HG03045 (cell line): ENCODE measurements at regions not wholly inside any gene's neighbourhood (a gene's known extent, or its start where the extent isn't known, plus 50 kb on each side); places are given as distances from the start of the nearest gene placed in this dataset.
"Not testable (repeated sequence)": the region's sequence is repeated elsewhere in the genome, so short reads cannot be mapped to it uniquely, and the experiment has no call there.

Experiments
- ATAC-seq: cut with Tn5 transposase; IDR thresholded peaks from one replicate; pipeline ENCODE4 v1.9.1; 2021; ENCODE audit warnings: mild to moderate bottlenecking, moderate library complexity; ENCODE audit not compliant: unreplicated experiment

DNA sequence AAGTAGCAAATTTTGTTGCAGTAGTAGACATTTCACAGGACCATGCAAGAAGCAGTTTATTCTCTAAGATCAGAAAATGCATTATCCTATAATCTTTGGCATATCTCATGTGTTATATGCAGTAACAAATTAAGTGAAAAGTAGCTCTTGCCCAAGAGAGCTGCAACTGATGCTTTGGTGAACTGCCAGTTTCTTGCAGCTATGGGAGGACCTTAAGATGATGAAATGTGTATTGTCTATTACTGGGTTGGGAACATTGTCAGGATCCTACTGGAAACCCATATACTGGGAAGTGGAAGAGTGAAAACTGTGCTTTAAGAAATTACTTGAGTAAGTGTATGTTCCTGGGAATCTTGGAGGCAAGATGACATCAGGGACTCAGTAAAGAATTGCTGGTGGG lies 238.8 kb downstream of the DACT1 start:
- ATAC-seq: no peak

DNA sequence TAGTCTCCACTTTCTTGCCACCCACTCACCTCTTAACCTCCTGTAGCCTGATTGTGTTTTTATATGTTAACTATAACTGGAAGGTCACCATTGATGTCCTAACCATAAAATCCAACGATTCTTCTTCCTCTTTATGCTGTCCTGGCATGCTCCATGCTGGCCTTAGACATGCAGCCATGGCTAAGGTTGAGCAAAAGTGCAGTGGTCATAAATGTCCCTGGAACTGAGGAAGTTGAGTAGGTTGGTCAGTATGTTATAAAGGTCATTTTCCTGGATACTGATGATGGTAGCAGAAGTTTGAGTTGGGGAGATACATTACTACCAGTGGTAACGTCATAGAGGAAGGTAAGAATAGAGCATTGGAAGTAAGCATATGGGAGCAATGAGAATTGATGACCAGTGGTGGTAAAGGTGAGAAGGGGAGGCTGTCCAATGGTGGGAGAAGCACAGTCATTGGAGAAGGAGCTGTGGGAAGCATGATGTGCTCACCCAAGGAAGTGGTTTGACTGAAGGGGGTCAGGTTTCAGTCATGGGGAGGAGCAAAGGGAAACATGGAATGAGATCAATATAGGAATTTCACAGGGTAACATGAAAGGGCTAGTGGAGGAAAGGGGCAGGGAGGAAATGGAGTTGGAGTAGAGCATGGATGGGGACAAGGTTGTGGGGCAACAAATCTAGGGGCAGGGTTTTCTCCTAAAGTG lies 240.8 kb downstream of the DACT1 start:
- no peak for ATAC-seq

DNA sequence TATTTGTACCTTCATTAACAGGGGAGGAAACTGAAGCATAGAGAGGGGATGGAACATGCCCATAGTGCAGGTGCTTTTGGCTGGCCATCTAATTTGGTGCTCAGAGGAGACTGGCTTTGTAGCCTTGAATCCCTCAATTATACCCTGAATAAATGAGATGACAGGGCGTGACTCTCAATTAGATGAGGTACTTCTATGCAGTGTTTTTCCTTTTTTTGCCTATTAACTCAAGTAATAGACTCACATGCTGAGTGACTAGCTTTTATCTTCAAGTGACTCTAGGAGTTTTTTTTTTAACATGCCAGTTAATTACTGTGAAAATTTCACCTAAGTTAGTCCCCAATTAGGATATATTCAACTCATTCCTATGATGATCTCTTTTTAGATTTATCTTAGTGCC lies 243.7 kb downstream of the DACT1 start:
- no peak for ATAC-seq

- ATAC-seq: no peak
These were observed 244.8 kb downstream of the DACT1 start for GRCh38 chr14:58882577-58883018.

- ATAC-seq: no peak
These were observed 246.7 kb downstream of the DACT1 start for GRCh38 chr14:58884442-58884841.

- no peak for ATAC-seq
These were observed 250.2 kb downstream of the DACT1 start for GRCh38 chr14:58887931-58888330.

DNA sequence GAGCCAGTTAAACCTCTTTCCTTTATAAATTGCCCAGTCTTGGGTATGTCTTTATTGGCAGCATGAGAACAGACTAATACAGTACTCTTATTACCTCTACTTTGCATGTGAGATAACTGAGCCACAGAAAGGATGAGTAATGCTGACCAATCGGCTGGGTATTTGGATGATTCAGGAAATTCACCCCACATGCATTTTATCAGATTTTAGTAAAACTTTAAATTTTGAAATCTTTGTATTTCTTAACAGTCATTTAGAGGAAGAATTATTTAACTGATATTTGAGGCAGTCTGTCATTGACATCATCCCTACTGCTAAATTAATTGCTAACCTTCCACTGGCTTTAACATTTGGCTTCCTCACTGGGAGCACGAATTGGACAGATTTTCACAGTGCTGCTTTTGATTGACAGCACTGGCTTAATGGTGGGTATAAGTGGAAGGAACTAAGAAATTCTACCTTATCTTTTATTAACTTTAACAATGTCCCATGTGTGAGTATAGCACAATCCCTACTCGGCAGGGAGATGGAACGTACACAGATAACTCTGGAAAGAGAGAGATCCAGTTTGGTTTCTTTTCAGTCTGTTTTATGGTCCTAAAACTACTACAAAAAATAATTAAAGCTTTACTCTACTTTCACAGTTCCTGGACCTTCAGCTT lies 261.0 kb downstream of the DACT1 start:
- no peak for ATAC-seq

DNA sequence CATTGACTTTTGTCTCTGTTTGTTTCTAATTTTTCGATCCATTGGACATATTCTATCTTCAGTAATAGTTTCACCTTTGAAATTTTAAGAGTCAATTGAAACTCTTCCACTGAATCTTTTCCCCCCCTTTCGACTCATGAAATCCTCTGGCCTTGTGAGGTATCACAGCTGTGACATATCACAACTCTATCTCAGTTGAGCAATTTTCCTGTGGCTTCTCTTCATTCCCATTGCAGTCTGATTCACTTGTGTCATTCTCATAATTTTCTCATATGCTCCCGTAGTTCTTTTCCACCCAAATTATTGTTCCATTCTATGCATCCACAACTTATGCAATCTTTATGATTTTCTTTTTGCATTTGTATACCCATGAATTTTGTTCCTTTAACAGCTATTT lies 261.6 kb downstream of the DACT1 start:
- no peak for ATAC-seq

DNA sequence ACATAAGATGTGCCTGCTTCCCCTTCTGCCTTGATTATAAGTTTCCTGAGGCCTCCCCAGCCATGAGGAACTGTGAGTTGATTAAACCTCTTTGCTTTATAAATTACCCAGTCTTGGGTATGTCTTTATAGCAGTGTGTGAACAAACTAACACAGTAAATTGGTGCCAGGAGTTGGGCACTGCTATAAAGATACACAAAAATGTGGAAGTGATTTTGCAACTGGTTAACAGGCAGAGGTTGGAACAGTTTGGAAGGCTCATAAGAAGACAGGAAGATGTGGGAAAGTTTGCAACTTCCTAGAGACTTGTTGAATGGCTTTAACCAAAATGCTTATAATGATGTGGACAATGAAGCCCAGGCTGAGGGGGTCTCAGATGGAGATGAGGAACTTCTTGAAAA lies 264.1 kb downstream of the DACT1 start:
- no peak for ATAC-seq

- ATAC-seq: no peak
These were observed 267.0 kb downstream of the DACT1 start for GRCh38 chr14:58904776-58905175.

DNA sequence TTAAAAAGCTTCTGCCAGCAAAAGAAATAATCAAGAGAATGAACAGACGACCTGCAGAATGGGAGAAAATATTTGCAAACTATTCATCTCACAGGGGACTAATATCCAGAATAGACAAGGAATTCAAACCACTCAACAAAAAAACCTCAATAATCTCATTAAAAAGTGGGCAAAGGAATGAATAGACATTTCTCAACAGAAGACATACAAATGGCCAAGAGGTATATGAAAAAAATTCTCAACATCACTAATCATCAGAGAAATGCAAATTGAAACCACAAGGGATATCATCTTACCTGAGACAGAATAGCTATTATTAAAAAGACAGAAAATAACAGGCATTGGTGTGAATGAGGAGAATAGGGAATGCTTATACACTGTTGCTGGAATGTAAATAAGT lies 270.0 kb downstream of the DACT1 start:
- ATAC-seq: no peak

DNA sequence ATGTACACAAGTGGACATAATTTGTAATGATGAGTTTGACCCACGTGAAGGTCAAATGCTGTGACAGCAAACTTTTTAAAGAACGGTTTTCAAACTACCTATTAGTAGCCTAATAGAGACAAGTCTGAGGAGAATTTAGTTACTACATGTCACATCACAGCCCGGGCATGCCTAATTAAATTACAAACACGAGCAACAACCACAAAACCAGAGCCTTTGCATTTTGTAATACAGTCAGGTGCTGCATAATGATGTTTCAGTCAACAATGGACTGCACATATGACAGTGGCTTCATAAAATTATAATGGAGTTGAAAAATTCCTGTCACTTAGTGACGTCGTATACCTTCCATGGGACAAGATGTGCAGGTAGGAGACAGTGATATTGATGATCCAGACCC lies 274.5 kb downstream of the DACT1 start:
- no peak for ATAC-seq

- ATAC-seq: no peak
These were observed 275.2 kb downstream of the DACT1 start for GRCh38 chr14:58912799-58913432.

- no peak for ATAC-seq
These were observed 274.1 kb upstream of the DAAM1 start for GRCh38 chr14:58914279-58914855.

DNA sequence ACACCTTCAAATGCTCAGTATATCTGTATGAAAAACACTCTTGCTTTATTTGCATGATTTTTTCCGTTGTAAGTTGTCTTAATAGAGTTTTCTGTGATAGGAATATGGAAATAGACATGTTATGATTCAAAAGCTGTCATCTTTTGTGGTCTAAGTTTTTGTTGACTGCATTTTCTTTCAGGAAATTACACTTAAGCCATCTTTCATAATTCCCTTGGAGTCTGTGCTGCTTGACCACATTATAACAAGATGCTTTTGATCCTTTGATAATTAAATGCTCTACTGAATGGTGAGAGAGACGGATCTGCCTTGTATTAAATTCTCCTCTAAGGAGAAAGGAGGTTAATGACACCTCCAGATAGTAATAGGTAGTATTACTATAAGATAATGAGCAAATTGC lies 272.8 kb upstream of the DAAM1 start:
- ATAC-seq: no peak

DNA sequence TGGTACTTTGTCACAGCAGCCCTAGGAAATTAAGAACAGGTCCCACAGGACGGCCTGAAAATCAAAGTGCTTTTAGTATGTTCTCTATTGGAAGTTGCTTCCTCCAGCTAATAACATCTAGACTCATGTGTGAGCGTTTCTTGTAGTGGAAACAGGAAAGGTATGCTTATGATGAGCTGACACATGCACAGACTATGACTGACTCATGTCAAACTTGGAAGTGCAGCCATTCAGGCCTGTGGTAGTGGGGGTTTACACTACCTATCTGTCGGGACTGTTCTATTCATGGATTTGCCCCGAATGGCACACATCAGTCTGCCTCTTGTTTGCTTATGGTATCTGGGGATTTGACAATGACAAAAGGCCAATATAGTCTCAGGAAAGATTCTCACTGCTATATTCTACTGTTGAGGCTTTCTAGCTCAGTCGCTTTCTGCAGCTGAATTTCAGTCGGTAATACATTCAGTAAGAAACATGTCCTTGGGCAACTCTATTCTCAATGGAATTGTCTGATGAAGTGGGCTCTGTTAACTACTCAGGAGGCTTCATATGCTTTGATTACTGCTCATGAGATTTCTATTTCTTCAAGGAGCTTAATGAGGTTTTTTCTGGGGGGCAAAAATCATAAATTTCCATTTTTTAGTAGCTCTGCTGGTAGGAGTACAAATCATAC lies 270.3 kb upstream of the DAAM1 start:
- ATAC-seq: no peak

DNA sequence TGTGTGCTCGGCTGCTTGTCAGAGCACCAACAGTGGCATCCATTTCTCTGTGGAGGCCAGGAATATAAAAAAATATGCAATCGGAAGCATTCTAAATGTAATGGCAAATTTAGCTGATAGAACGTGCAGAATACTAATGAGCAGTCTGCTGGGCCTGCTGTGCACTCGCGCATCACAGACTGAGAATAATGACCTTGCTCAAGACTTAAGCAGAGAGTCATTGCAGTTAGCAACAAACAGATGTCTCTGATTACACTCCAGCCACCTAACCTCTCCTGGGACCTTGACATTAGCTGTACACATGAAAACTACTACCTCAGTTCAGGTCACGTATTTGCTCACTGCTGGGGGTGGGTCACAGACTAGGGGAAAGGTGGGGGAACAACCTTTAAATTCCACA lies 269.2 kb upstream of the DAAM1 start:
- ATAC-seq: no peak

GRCh38 chr14:58920230-58920629 lies 268.2 kb upstream of the DAAM1 start:
- ATAC-seq: no peak

DNA sequence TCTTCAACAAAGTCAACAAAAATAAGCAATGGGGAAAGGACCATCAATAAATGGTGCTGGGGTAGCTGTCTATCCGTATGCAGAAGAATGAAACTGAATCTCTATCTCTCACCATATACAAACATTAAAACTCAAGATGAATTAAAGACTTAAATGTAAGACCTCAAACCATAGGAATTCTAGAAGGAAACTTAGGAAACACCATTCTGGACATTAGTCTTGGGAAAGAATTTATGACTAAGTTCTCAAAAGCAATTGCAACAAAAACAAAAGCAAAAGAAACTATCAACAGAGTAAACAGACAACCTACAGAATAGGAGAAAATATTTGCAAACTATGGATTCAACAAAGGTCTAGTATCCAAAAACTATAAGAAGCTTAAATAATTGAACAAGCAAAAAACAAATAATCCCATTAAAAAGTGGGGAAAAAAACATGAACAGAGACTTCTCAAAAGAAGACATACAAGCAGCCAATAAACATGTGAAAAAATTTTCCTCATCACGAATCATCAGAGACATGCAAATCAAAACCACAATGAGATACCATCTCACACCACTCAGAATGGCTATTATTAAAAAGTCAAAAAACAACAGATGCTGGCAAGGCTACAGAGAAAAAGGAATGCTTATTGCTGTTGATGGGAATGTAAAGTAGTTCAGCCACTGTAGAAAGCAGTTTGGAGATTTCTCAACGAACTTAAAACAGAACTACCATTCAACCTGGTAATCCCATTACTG lies 266.1 kb upstream of the DAAM1 start:
- ATAC-seq: not testable (repeated sequence)

DNA sequence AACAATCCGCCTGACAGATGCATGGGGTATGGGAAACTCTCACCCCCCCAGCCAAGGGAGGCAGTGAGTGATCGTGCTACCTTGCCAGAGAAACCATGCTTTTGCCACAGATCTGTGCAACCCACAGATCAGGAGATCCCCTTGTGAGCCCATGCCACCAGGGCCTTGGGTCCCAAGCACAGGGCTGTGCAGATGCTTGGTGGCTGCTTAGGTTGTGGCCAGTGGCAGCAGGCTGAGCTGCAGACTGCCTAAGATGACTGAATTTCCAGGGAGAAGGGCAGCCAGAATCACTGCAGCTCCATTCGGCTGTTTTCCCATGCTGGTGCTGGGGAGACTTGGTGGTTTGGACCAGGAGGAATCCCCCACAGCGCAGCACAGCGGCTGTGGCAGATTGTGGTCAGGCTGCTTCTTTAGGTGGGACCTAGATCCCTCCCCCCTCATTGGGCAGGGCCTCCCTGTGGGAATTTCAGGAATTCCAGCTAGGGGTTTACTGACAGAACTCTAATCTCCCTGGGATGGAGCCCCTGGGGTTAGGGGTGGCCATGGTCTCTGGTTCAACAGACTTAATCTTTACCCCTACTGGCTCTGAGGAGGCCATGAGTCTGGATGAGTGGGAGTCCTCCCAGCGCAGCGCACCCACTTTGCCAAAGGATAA lies 264.6 kb upstream of the DAAM1 start:
- ATAC-seq: no peak
